SK-N-SH (cell line): ENCODE measurements at regions not wholly inside any gene's neighbourhood (a gene's known extent, or its start where the extent isn't known, plus 50 kb on each side); places are given as distances from the start of the nearest gene placed in this dataset.
"Not testable (repeated sequence)": the region's sequence is repeated elsewhere in the genome, so short reads cannot be mapped to it uniquely, and the experiment has no call there.

Experiments
- CTCF ChIP-seq: fragments of 200-600 bp; sonication (generic); IDR thresholded peaks from 2 replicates; pipeline ENCODE4 v1.6.1; 2017; ENCODE audit warnings: antibody characterized with exemption, mild to moderate bottlenecking, moderate library complexity
- FOXJ3 ChIP-seq: sonication (generic); formaldehyde crosslinking; IDR thresholded peaks from 2 replicates; pipeline ENCODE4 v1.5.1; 2020; ENCODE audit warnings: mild to moderate bottlenecking, missing genetic modification reagents
- JUND ChIP-seq: IDR thresholded peaks from 2 replicates; pipeline ENCODE4 v1.4.0; 2012
- MEF2A ChIP-seq: IDR thresholded peaks from 2 replicates; pipeline ENCODE4 v1.4.0; 2012; ENCODE audit warnings: low read depth, borderline replicate concordance
- NRF1 ChIP-seq: IDR thresholded peaks from 2 replicates; pipeline ENCODE4 v1.6.1; 2012; ENCODE audit warnings: low read depth, mild to moderate bottlenecking, low read length
- RCOR1 ChIP-seq: fragments of 150-350 bp; IDR thresholded peaks from 2 replicates; pipeline ENCODE4 v1.6.1; 2017; ENCODE audit warnings: antibody characterized with exemption, low read length
- REST ChIP-seq: IDR thresholded peaks from 2 replicates; pipeline ENCODE4 v1.6.1; 2012; ENCODE audit warnings: mild to moderate bottlenecking, low read depth, low read length, moderate library complexity

- not testable (repeated sequence) for TF ChIP-seq CTCF; REST; FOXJ3 (CRISPR knock-in tag); JUND; MEF2A; RCOR1
- peak; percentile 87 for TF ChIP-seq NRF1
These were observed 720.0 kb upstream of the DEFB115 start for GRCh38 chr20:30537459-30537858.
